Stimulated activated naive CD4-positive, alpha-beta T cell treated with Interleukin-2 at 50 U/mL for 16 hours (primary cell): ENCODE measurements at regions not wholly inside any gene's neighbourhood (a gene's known extent, or its start where the extent isn't known, plus 50 kb on each side); places are given as distances from the start of the nearest gene placed in this dataset.

Source experiments
- DNase-seq: peaks from one replicate; lab custom pipeline; 2025; lab: John Stamatoyannopoulos, UW

- DNase-seq: no peak
Measured at GRCh38 chr15:46110755-46111154, 475.9 kb downstream of the SQOR start.

- no peak for DNase-seq
Measured at GRCh38 chr15:46111730-46112129, 476.9 kb downstream of the SQOR start.

GRCh38 chr15:46117071-46117470, 482.2 kb downstream of the SQOR start:
- no peak for DNase-seq

- DNase-seq: no peak
Measured at GRCh38 chr15:46120713-46121112, 485.9 kb downstream of the SQOR start.

GRCh38 chr15:46121441-46121840, 486.6 kb downstream of the SQOR start:
- DNase-seq: no peak

GRCh38 chr15:46126581-46126980, 491.8 kb downstream of the SQOR start:
- DNase-seq: no peak

- no peak for DNase-seq
Measured at GRCh38 chr15:46127361-46127874, 492.6 kb downstream of the SQOR start.

GRCh38 chr15:46129145-46129544, 494.3 kb downstream of the SQOR start:
- DNase-seq: no peak

- DNase-seq: no peak
Measured at GRCh38 chr15:46131876-46132275, 497.0 kb downstream of the SQOR start.

- no peak for DNase-seq
Measured at GRCh38 chr15:46137443-46137842, 502.6 kb downstream of the SQOR start.

GRCh38 chr15:46146002-46146401, 511.2 kb downstream of the SQOR start:
- DNase-seq: no peak

- DNase-seq: no peak
Measured at GRCh38 chr15:46146915-46147314, 512.1 kb downstream of the SQOR start.

- DNase-seq: no peak
Measured at GRCh38 chr15:46151786-46152185, 517.0 kb downstream of the SQOR start.

GRCh38 chr15:46166750-46167149, 531.9 kb downstream of the SQOR start:
- no peak for DNase-seq

GRCh38 chr15:46170326-46170725, 535.5 kb downstream of the SQOR start:
- DNase-seq: no peak

- DNase-seq: no peak
Measured at GRCh38 chr15:46174122-46174521, 539.3 kb downstream of the SQOR start.

GRCh38 chr15:46177219-46177618, 542.4 kb downstream of the SQOR start:
- DNase-seq: no peak

GRCh38 chr15:46178138-46178537, 543.3 kb downstream of the SQOR start:
- DNase-seq: no peak

- DNase-seq: no peak
Measured at GRCh38 chr15:46207341-46207740, 572.5 kb downstream of the SQOR start.

GRCh38 chr15:46213551-46213950, 578.7 kb downstream of the SQOR start:
- DNase-seq: no peak

GRCh38 chr15:46222826-46223225, 588.0 kb downstream of the SQOR start:
- DNase-seq: no peak

GRCh38 chr15:46229263-46229662, 594.4 kb downstream of the SQOR start:
- no peak for DNase-seq

- no peak for DNase-seq
Measured at GRCh38 chr15:46231786-46232185, 597.0 kb downstream of the SQOR start.

GRCh38 chr15:46232471-46232870, 597.6 kb downstream of the SQOR start:
- DNase-seq: no peak

- no peak for DNase-seq
Measured at GRCh38 chr15:46242935-46243334, 608.1 kb downstream of the SQOR start.
